ENCODE measurements at regions not wholly inside any gene's neighbourhood (a gene's known extent, or its start where the extent isn't known, plus 50 kb on each side); places are given as distances from the start of the nearest gene placed in this dataset.
"Not testable (repeated sequence)": the region's sequence is repeated elsewhere in the genome, so short reads cannot be mapped to it uniquely, and the experiment has no call there.

GRCh38 chr10:84715911-84716310, 387.5 kb downstream of the CCSER2 start:
- Histone ChIP-seq H3K27ac (ENCODE audit: low read depth, low read length) (no peak overlapping the region), H3K4me3 (ENCODE audit: low read length) (no peak overlapping the region), H3K9me3 (ENCODE audit: control insufficient read depth in 2 of 3, low read length in 3 of 3) (no peaks in the 10 kb centered on the region), H3K36me3 (ENCODE audit: control insufficient read depth in 2 of 3, insufficient read depth in 3 of 3, low read length in 3 of 3) (no peaks in the 10 kb centered on the region), H3K4me1 (ENCODE audit: control insufficient read depth in 2 of 2, insufficient read depth in 2 of 2, low read length in 2 of 2) (no peaks in the 10 kb centered on the region), H3K27me3 (ENCODE audit: control insufficient read depth in 2 of 2, insufficient read depth in 2 of 2, low read length in 2 of 2) (no peaks in the 10 kb centered on the region)
- no peaks in the 10 kb centered on the region for H3K4me1 Mint-ChIP-seq
- H3K36me3 Mint-ChIP-seq: no peaks in the 10 kb centered on the region
- no peak overlapping the region for H3K4me3 Mint-ChIP-seq
- H3K27ac Mint-ChIP-seq: no peak overlapping the region
- ChIA-PET POLR2A (no interaction called here), CTCF (no interaction called here)
- ATAC-seq (no peak), DNase-seq (no peak)
- peaks cover 4 to 32% (median 11%) of the 10 kb centered on the region in 5 donors for H3K27me3 Mint-ChIP-seq
- H3K9me3 Mint-ChIP-seq: peaks cover 0 to 5% (median 0%) of the 10 kb centered on the region in 11 donors
- intact Hi-C loops (cut with micrococcal nuclease): loop anchor here in 1 of 2 donors (1.0 to 2.0 kb wide), 2 partner anchors 176 to 451 kb away; no protein-coding TSS in a partner anchor

GRCh38 chr10:84718877-84719616, 390.7 kb downstream of the CCSER2 start:
- no peaks in the 10 kb centered on the region for H3K4me1 Mint-ChIP-seq

GRCh38 chr10:84719687-84720086, 391.3 kb downstream of the CCSER2 start:
- Histone ChIP-seq H3K27ac (ENCODE audit: low read depth, low read length) (no peak overlapping the region), H3K4me1 (ENCODE audit: control insufficient read depth in 2 of 2, insufficient read depth in 2 of 2, low read length in 2 of 2) (no peaks in the 10 kb centered on the region), H3K36me3 (ENCODE audit: control insufficient read depth in 2 of 3, insufficient read depth in 3 of 3, low read length in 3 of 3) (no peaks in the 10 kb centered on the region), H3K27me3 (ENCODE audit: control insufficient read depth in 2 of 2, insufficient read depth in 2 of 2, low read length in 2 of 2) (peaks cover 0 to 2% of the 10 kb centered on the region in 2 donors), H3K9me3 (ENCODE audit: control insufficient read depth in 2 of 3, low read length in 3 of 3) (no peaks in the 10 kb centered on the region), H3K4me3 (ENCODE audit: low read length) (no peak overlapping the region)
- intact Hi-C loops (cut with micrococcal nuclease): no loop called here
- Mint-ChIP-seq H3K27ac (no peak overlapping the region), H3K4me1 (no peaks in the 10 kb centered on the region), H3K9me3 (peaks cover 0 to 5% (median 0%) of the 10 kb centered on the region in 11 donors), H3K27me3 (peaks cover 1 to 27% (median 12%) of the 10 kb centered on the region in 5 donors), H3K4me3 (no peak overlapping the region), H3K36me3 (no peaks in the 10 kb centered on the region)
- POLR2A ChIA-PET: no interaction called here
- CTCF ChIA-PET: no interaction called here
- DNase-seq (no peak), ATAC-seq (no peak)

More at GRCh38 chr10:84718877-84719616, 390.7 kb downstream of the CCSER2 start:
- H3K36me3 ChIP-seq (ENCODE audit: control insufficient read depth in 2 of 3, insufficient read depth in 3 of 3, low read length in 3 of 3): no peaks in the 10 kb centered on the region
- H3K27ac Mint-ChIP-seq: no peak overlapping the region
- no peaks in the 10 kb centered on the region for H3K4me1 ChIP-seq (ENCODE audit: control insufficient read depth in 2 of 2, insufficient read depth in 2 of 2, low read length in 2 of 2)
- ATAC-seq (no peak), DNase-seq (no peak)
- ChIA-PET CTCF (no interaction called here), POLR2A (no interaction called here)
- H3K27ac ChIP-seq (ENCODE audit: low read depth, low read length): no peak overlapping the region
- peaks cover 0 to 5% (median 0%) of the 10 kb centered on the region in 11 donors for H3K9me3 Mint-ChIP-seq
- intact Hi-C loops (cut with micrococcal nuclease): no loop called here
- no peak overlapping the region for H3K4me3 ChIP-seq (ENCODE audit: low read length)
- peaks cover 0 to 2% of the 10 kb centered on the region in 2 donors for H3K27me3 ChIP-seq (ENCODE audit: control insufficient read depth in 2 of 2, insufficient read depth in 2 of 2, low read length in 2 of 2)
- no peaks in the 10 kb centered on the region for H3K36me3 Mint-ChIP-seq
- peaks cover 1 to 27% (median 12%) of the 10 kb centered on the region in 5 donors for H3K27me3 Mint-ChIP-seq
- no peaks in the 10 kb centered on the region for H3K9me3 ChIP-seq (ENCODE audit: control insufficient read depth in 2 of 3, low read length in 3 of 3)
- no peak overlapping the region for H3K4me3 Mint-ChIP-seq

GRCh38 chr10:84727398-84727797, 399.0 kb downstream of the CCSER2 start:
- H3K36me3 Mint-ChIP-seq: no peaks in the 10 kb centered on the region
- DNase-seq (no peak), ATAC-seq (no peak)
- Histone ChIP-seq H3K27me3 (ENCODE audit: control insufficient read depth in 2 of 2, insufficient read depth in 2 of 2, low read length in 2 of 2) (no peaks in the 10 kb centered on the region), H3K4me1 (ENCODE audit: control insufficient read depth in 2 of 2, insufficient read depth in 2 of 2, low read length in 2 of 2) (no peaks in the 10 kb centered on the region), H3K9me3 (ENCODE audit: control insufficient read depth in 2 of 3, low read length in 3 of 3) (no peaks in the 10 kb centered on the region), H3K4me3 (ENCODE audit: low read length) (no peak overlapping the region), H3K27ac (ENCODE audit: low read depth, low read length) (no peak overlapping the region), H3K36me3 (ENCODE audit: control insufficient read depth in 2 of 3, insufficient read depth in 3 of 3, low read length in 3 of 3) (no peaks in the 10 kb centered on the region)
- ChIA-PET CTCF (no interaction called here), POLR2A (no interaction called here)
- no peaks in the 10 kb centered on the region for H3K4me1 Mint-ChIP-seq
- intact Hi-C loops (cut with micrococcal nuclease): no loop called here
- H3K27ac Mint-ChIP-seq: no peak overlapping the region
- H3K9me3 Mint-ChIP-seq: peaks cover 4 to 29% (median 10%) of the 10 kb centered on the region in 11 donors
- H3K4me3 Mint-ChIP-seq: no peak overlapping the region
- peaks cover 0 to 17% (median 7%) of the 10 kb centered on the region in 5 donors for H3K27me3 Mint-ChIP-seq

- ATAC-seq; H3K27me3 ChIP-seq (ENCODE audit: control insufficient read depth in 2 of 2, insufficient read depth in 2 of 2, low read length in 2 of 2); H3K36me3 ChIP-seq (ENCODE audit: control insufficient read depth in 2 of 3, insufficient read depth in 3 of 3, low read length in 3 of 3); CTCF ChIA-PET; H3K27ac ChIP-seq (ENCODE audit: low read depth, low read length); H3K9me3 ChIP-seq (ENCODE audit: control insufficient read depth in 2 of 3, low read length in 3 of 3); H3K4me1 ChIP-seq (ENCODE audit: control insufficient read depth in 2 of 2, insufficient read depth in 2 of 2, low read length in 2 of 2); intact Hi-C loops (cut with micrococcal nuclease); H3K36me3 Mint-ChIP-seq; DNase-seq; H3K27ac Mint-ChIP-seq; H3K4me3 Mint-ChIP-seq; H3K4me3 ChIP-seq (ENCODE audit: low read length); H3K4me1 Mint-ChIP-seq; POLR2A ChIA-PET: not testable (repeated sequence)
- Mint-ChIP-seq H3K27me3 (peaks cover 0 to 10% (median 0%) of the 10 kb centered on the region in 5 donors), H3K9me3 (peaks cover 0 to 14% (median 2%) of the 10 kb centered on the region in 11 donors)
Observed at GRCh38 chr10:84739126-84739525, 410.7 kb downstream of the CCSER2 start.

GRCh38 chr10:84739641-84740040, 411.3 kb downstream of the CCSER2 start:
- Mint-ChIP-seq H3K27me3 (peaks cover 0 to 10% (median 0%) of the 10 kb centered on the region in 5 donors), H3K27ac (no peak overlapping the region), H3K36me3 (no peaks in the 10 kb centered on the region), H3K4me3 (peak overlapping the region in 1 of 10 donors; percentile 37), H3K9me3 (peaks cover 0 to 14% (median 2%) of the 10 kb centered on the region in 11 donors), H3K4me1 (no peaks in the 10 kb centered on the region)
- Histone ChIP-seq H3K27ac (ENCODE audit: low read depth, low read length) (no peak overlapping the region), H3K36me3 (ENCODE audit: control insufficient read depth in 2 of 3, insufficient read depth in 3 of 3, low read length in 3 of 3) (no peaks in the 10 kb centered on the region), H3K4me1 (ENCODE audit: control insufficient read depth in 2 of 2, insufficient read depth in 2 of 2, low read length in 2 of 2) (no peaks in the 10 kb centered on the region), H3K4me3 (ENCODE audit: low read length) (no peak overlapping the region), H3K9me3 (ENCODE audit: control insufficient read depth in 2 of 3, low read length in 3 of 3) (no peaks in the 10 kb centered on the region), H3K27me3 (ENCODE audit: control insufficient read depth in 2 of 2, insufficient read depth in 2 of 2, low read length in 2 of 2) (no peaks in the 10 kb centered on the region)
- CTCF ChIA-PET: no interaction called here
- ATAC-seq (no peak), DNase-seq (no peak)
- intact Hi-C loops (cut with micrococcal nuclease): no loop called here
- POLR2A ChIA-PET: no interaction called here

- intact Hi-C loops (cut with micrococcal nuclease): no loop called here
- Histone ChIP-seq H3K9me3 (ENCODE audit: control insufficient read depth in 2 of 3, low read length in 3 of 3) (no peaks in the 10 kb centered on the region), H3K27ac (ENCODE audit: low read depth, low read length) (no peak overlapping the region), H3K36me3 (ENCODE audit: control insufficient read depth in 2 of 3, insufficient read depth in 3 of 3, low read length in 3 of 3) (no peaks in the 10 kb centered on the region), H3K4me3 (ENCODE audit: low read length) (no peak overlapping the region), H3K4me1 (ENCODE audit: control insufficient read depth in 2 of 2, insufficient read depth in 2 of 2, low read length in 2 of 2) (no peaks in the 10 kb centered on the region), H3K27me3 (ENCODE audit: control insufficient read depth in 2 of 2, insufficient read depth in 2 of 2, low read length in 2 of 2) (no peaks in the 10 kb centered on the region)
- H3K27me3 Mint-ChIP-seq: peaks cover 0 to 21% (median 7%) of the 10 kb centered on the region in 5 donors
- no peaks in the 10 kb centered on the region for H3K36me3 Mint-ChIP-seq
- no peaks in the 10 kb centered on the region for H3K4me1 Mint-ChIP-seq
- H3K9me3 Mint-ChIP-seq: peaks cover 0 to 16% (median 4%) of the 10 kb centered on the region in 11 donors
- H3K27ac Mint-ChIP-seq: no peak overlapping the region
- ChIA-PET CTCF (no interaction called here), POLR2A (no interaction called here)
- ATAC-seq (no peak), DNase-seq (no peak)
- H3K4me3 Mint-ChIP-seq: no peak overlapping the region
Observed at GRCh38 chr10:84743483-84743882, 415.1 kb downstream of the CCSER2 start.

All from naive thymus-derived CD4-positive, alpha-beta T cell (primary cell).